Stomach (tissue), 4 donors: ENCODE measurements at regions not wholly inside any gene's neighbourhood (a gene's known extent, or its start where the extent isn't known, plus 50 kb on each side); places are given as distances from the start of the nearest gene placed in this dataset.

Source experiments
- CTCF ChIP-seq, 7 experiments: fragments of 450-650 bp in 4 of 7; fragments of 200-600 bp in 3 of 7; sonication (generic) in 3 of 7; IDR thresholded peaks; one replicate each; pipeline ENCODE4 v1.5.1; 2016 to 2019; ENCODE audit warnings: antibody characterized with exemption in 7 of 7, control low read depth in 2 of 7, mild to moderate bottlenecking in 1 of 7
- EP300 ChIP-seq: sonication (generic); formaldehyde crosslinking; IDR thresholded peaks from one replicate; pipeline ENCODE4 v1.6.1; 2017; ENCODE audit warnings: antibody characterized with exemption
- POLR2A ChIP-seq, 4 donors: fragments of 450-650 bp; IDR thresholded peaks; one replicate each; pipeline ENCODE4 v1.6.1; 2016; ENCODE audit warnings: antibody characterized with exemption in 4 of 4, control low read depth in 2 of 4, mild to moderate bottlenecking in 1 of 4, moderate library complexity in 1 of 4
- POLR2AphosphoS5 ChIP-seq, 3 donors: sonication (generic); formaldehyde crosslinking; IDR thresholded peaks; one replicate each; pipeline ENCODE4 v1.6.1; 2016; ENCODE audit warnings: antibody characterized with exemption in 3 of 3

- no peak for TF ChIP-seq CTCF (IDR thresholded peaks at IDR 0.05)
- TF ChIP-seq EP300, result no peak
- TF ChIP-seq POLR2A (IDR thresholded peaks at IDR 0.05), result no peak
- TF ChIP-seq POLR2AphosphoS5 (IDR thresholded peaks at IDR 0.05), result no peak
These were observed 192.0 kb upstream of the HS3ST5 start for GRCh38 chr6:114534813-114535212.
